Astrocyte of the cerebellum (primary cell): ENCODE measurements at regions not wholly inside any gene's neighbourhood (a gene's known extent, or its start where the extent isn't known, plus 50 kb on each side); places are given as distances from the start of the nearest gene placed in this dataset.

Source experiments
- DNase-seq: peaks from one replicate; pipeline ENCODE4 v3.0.0-alpha.2; 2011; ENCODE audit warnings: low read depth
- H3K4me3 ChIP-seq: 2 replicates; pipeline ENCODE4 v1.5.1; 2011; ENCODE audit warnings: mild to moderate bottlenecking, low read depth, low read length, moderate library complexity
- CTCF ChIP-seq: IDR thresholded peaks from 2 replicates; pipeline ENCODE4 v1.5.1; 2012; ENCODE audit warnings: low read length, low read depth, moderate library complexity, mild to moderate bottlenecking; ENCODE audit errors: missing control alignments
- in situ Hi-C: cut with HindIII; loops from 2 replicates; pipeline ENCODE4 v1.10.0; 2017; ENCODE audit warnings: low sequenced_read_pairs

- no peak for TF ChIP-seq CTCF
- DNase-seq = no peak
Observed at GRCh38 chr5:43893951-43894684, 291.1 kb downstream of the NNT start.

GRCh38 chr5:43891112-43891511 lies 288.1 kb downstream of the NNT start:
- in situ Hi-C loops = no loop called here
- DNase-seq = no peak
- no peak for TF ChIP-seq CTCF
- no peak overlapping the region for H3K4me3 ChIP-seq

More at GRCh38 chr5:43893951-43894684, 291.1 kb downstream of the NNT start:
- in situ Hi-C loops = no loop called here
- H3K4me3 ChIP-seq = no peak overlapping the region

- no peak for TF ChIP-seq CTCF
- H3K4me3 ChIP-seq = no peak overlapping the region
- in situ Hi-C loops = no loop called here
- DNase-seq = no peak
Observed at GRCh38 chr5:43889233-43889632, 286.3 kb downstream of the NNT start.

GRCh38 chr5:43875741-43876140 lies 272.8 kb downstream of the NNT start:
- in situ Hi-C loops = no loop called here
- no peak for TF ChIP-seq CTCF
- DNase-seq = no peak
- H3K4me3 ChIP-seq = no peak overlapping the region

- no peak for TF ChIP-seq CTCF
- H3K4me3 ChIP-seq = no peak overlapping the region
- in situ Hi-C loops = no loop called here
- DNase-seq = no peak
Observed at GRCh38 chr5:43874772-43875171, 271.8 kb downstream of the NNT start.

- DNase-seq = no peak
- no peak for TF ChIP-seq CTCF
- H3K4me3 ChIP-seq = no peak overlapping the region
- in situ Hi-C loops = no loop called here
Observed at GRCh38 chr5:43873791-43874190, 270.8 kb downstream of the NNT start.
